Epithelial cell of esophagus (primary cell): ENCODE measurements at regions not wholly inside any gene's neighbourhood (a gene's known extent, or its start where the extent isn't known, plus 50 kb on each side); places are given as distances from the start of the nearest gene placed in this dataset.

Experiments used
- DNase-seq: peaks from one replicate; pipeline ENCODE4 v3.0.0; 2010; ENCODE audit warnings: low read depth
- H3K4me3 ChIP-seq: 2 replicates; pipeline ENCODE4 v1.5.1; 2011; ENCODE audit warnings: mild to moderate bottlenecking, low read length, control low read depth
- TF ChIP-seq, protein P1 (sequence below): IDR thresholded peaks from 2 replicates; pipeline ENCODE4 v1.5.1; 2011; ENCODE audit warnings: low read depth, mild to moderate bottlenecking, low read length, control low read depth, inconsistent platforms; ENCODE audit not compliant: insufficient read depth; ENCODE audit errors: missing control alignments

DNA sequence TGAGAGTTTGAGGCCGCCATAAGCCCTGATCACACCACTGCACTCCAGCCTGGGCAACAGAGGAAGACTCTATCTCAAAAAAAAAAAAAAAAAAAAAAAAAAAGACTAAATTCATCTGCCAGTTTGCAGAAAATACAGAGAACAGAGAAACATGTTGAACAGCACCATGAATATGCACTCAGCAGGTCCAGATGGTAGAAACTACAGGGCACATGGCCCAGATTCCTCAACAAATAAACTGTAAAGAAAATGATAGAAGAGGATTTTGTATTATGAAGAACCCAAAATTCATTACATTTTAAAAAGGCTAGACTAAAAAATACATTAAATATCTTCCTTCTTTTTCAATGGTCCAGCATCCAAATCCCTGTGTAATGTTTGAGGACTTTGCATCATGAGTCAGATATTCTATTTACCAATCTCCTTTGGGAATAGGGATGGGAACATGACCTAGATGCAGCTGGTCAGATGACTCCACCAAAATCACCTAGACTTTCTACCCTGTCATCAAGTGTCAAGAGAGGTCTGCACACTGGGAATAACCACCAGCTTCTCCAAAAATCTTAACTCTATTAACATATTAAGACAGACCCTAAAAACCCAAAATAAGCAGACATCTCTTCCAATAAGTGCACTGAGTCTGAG is 189.1 kb upstream of the TCF21 start:
- TF ChIP-seq, protein P1, sequence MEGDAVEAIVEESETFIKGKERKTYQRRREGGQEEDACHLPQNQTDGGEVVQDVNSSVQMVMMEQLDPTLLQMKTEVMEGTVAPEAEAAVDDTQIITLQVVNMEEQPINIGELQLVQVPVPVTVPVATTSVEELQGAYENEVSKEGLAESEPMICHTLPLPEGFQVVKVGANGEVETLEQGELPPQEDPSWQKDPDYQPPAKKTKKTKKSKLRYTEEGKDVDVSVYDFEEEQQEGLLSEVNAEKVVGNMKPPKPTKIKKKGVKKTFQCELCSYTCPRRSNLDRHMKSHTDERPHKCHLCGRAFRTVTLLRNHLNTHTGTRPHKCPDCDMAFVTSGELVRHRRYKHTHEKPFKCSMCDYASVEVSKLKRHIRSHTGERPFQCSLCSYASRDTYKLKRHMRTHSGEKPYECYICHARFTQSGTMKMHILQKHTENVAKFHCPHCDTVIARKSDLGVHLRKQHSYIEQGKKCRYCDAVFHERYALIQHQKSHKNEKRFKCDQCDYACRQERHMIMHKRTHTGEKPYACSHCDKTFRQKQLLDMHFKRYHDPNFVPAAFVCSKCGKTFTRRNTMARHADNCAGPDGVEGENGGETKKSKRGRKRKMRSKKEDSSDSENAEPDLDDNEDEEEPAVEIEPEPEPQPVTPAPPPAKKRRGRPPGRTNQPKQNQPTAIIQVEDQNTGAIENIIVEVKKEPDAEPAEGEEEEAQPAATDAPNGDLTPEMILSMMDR, result no peak
- no peak for DNase-seq
- H3K4me3 ChIP-seq, result no peak overlapping the region

GRCh38 chr6:133701633-133702331 is 187.1 kb upstream of the TCF21 start:
- DNase-seq, result no peak

GRCh38 chr6:133704371-133704770 is 184.5 kb upstream of the TCF21 start:
- DNase-seq, result no peak
- TF ChIP-seq, protein P1, result no peak

More at GRCh38 chr6:133701633-133702331, 187.1 kb upstream of the TCF21 start:
- TF ChIP-seq, protein P1, result no peak
- no peak overlapping the region for H3K4me3 ChIP-seq

DNA sequence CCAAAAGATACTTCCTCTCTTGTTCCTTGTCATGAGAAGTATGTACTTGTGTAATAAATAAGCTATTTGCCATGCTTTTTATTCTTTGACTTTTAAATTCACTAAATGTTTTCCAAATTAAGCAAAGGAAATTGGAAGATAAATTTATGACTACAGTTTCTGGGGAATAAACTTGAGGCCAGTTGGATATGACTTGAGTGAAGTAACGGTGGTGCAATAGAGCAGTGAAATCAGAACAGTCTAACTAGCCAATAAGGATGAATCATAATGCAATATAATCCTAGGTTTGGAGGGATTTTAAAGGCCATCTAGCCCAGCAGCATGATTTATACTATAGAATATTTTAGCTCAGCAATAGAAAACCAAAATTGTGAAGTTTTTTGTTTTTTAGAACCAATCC is 183.8 kb upstream of the TCF21 start:
- DNase-seq, result peak; percentile 65
- H3K4me3 ChIP-seq, result no peak overlapping the region
- TF ChIP-seq, protein P1, result no peak

More at GRCh38 chr6:133704371-133704770, 184.5 kb upstream of the TCF21 start:
- H3K4me3 ChIP-seq, result no peak overlapping the region

GRCh38 chr6:133705731-133706130 is 183.2 kb upstream of the TCF21 start:
- TF ChIP-seq, protein P1, result no peak
- no peak overlapping the region for H3K4me3 ChIP-seq
- DNase-seq, result peak; percentile 72

DNA sequence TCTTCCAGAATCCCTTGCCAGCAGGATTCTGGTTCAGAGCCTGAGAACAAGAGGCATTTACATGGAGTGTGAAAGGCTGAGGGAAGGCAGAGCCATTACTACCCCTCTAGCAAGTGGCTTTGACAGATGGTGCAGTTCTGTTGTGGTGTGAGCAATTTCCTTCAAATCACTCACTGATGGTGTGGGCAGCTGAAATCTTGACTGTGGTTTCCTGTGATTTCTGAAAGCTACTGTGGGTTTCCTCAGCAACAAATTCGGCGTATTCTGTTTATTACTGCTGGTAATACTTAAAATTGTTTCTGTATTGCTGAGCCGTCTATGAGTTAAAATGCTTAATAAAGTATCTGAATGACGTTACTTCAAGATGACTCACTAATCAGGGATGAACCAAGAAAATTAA is 181.5 kb upstream of the TCF21 start:
- TF ChIP-seq, protein P1, result no peak
- no peak overlapping the region for H3K4me3 ChIP-seq
- DNase-seq, result peak; percentile 59
